HepG2 (cell line): ENCODE measurements at regions not wholly inside any gene's neighbourhood (a gene's known extent, or its start where the extent isn't known, plus 50 kb on each side); places are given as distances from the start of the nearest gene placed in this dataset.

ENCODE experiments used
- MAX ChIP-seq: IDR thresholded peaks from 2 replicates; pipeline ENCODE4 v1.6.1; 2012; ENCODE audit warnings: inconsistent platforms
- MBNL3 ChIP-seq: fragments of 250-450 bp; sonication (Bioruptor Pico); conservative IDR thresholded peaks from 2 replicates; pipeline ENCODE4 v1.8.0; 2022; ENCODE audit warnings: mild to moderate bottlenecking, inconsistent platforms
- POLR2A ChIP-seq, 2 experiments: IDR thresholded peaks; 2 replicates each; pipeline ENCODE4 v1.6.1; 2011; ENCODE audit warnings: low read depth in 2 of 2, low read length in 2 of 2, mild to moderate bottlenecking in 1 of 2, moderate library complexity in 1 of 2; ENCODE audit not compliant: insufficient read depth in 1 of 2
- POLR2AphosphoS5 ChIP-seq: IDR thresholded peaks from 2 replicates; pipeline ENCODE4 v1.6.1; 2012; ENCODE audit warnings: low read depth, low read length
- TAF1 ChIP-seq: sonication (generic); formaldehyde crosslinking; IDR thresholded peaks from 2 replicates; pipeline ENCODE4 v1.4.0; 2020; ENCODE audit warnings: missing genetic modification reagents
- TCF12 ChIP-seq, 2 experiments: fragments of 450-650 bp in 1 of 2; sonication (generic) in 1 of 2; formaldehyde crosslinking in 1 of 2; IDR thresholded peaks; 2 replicates each; pipeline versions ENCODE4 v1.6.1 to v1.8.0; 2017 to 2022; ENCODE audit warnings: antibody characterized with exemption in 1 of 2, mild to moderate bottlenecking in 1 of 2, missing genetic modification reagents in 1 of 2, moderate library complexity in 1 of 2
- ZBTB34 ChIP-seq: sonication (generic); formaldehyde crosslinking; IDR thresholded peaks from 2 replicates; pipeline ENCODE4 v1.8.0; 2022; ENCODE audit warnings: mild to moderate bottlenecking, missing genetic modification reagents
- ZC3H4 ChIP-seq: sonication (generic); formaldehyde crosslinking; IDR thresholded peaks from 2 replicates; pipeline ENCODE4 v1.4.0; 2020; ENCODE audit warnings: missing genetic modification reagents, borderline replicate concordance
- ZNF280B ChIP-seq: sonication (generic); formaldehyde crosslinking; IDR thresholded peaks from 2 replicates; pipeline ENCODE4 v1.5.0; 2020; ENCODE audit warnings: missing genetic modification reagents, mild to moderate bottlenecking, borderline replicate concordance
- ZNF510 ChIP-seq: sonication (generic); formaldehyde crosslinking; IDR thresholded peaks from 2 replicates; pipeline ENCODE4 v1.4.0; 2020; ENCODE audit warnings: low read depth, mild to moderate bottlenecking, missing genetic modification reagents
- ZSCAN30 ChIP-seq: sonication (generic); formaldehyde crosslinking; IDR thresholded peaks from 2 replicates; pipeline ENCODE4 v1.5.0; 2020; ENCODE audit warnings: mild to moderate bottlenecking, missing genetic modification reagents
- TF ChIP-seq, protein P1 (sequence below): sonication (generic); formaldehyde crosslinking; IDR thresholded peaks from 2 replicates; pipeline ENCODE4 v1.5.0; 2020; ENCODE audit warnings: mild to moderate bottlenecking, missing genetic modification reagents, moderate library complexity

GRCh38 chr5:113760486-113760885 is 247.0 kb downstream of the YTHDC2 start:
- TF ChIP-seq ZC3H4: no peak
- TF ChIP-seq TCF12 (IDR thresholded peaks at IDR 0.05): no peak
- no peak for TF ChIP-seq TCF12 (CRISPR knock-in tag; IDR thresholded peaks at IDR 0.05)
- TF ChIP-seq ZBTB34 (CRISPR knock-in tag): no peak
- no peak for TF ChIP-seq ZSCAN30
- TF ChIP-seq ZNF510 (CRISPR knock-in tag): no peak
- TF ChIP-seq POLR2A (IDR thresholded peaks at IDR 0.05; ENCODE audit: insufficient read depth in 1 of 2, low read depth in 2 of 2, low read length in 2 of 2): no peak
- TF ChIP-seq, protein P1, sequence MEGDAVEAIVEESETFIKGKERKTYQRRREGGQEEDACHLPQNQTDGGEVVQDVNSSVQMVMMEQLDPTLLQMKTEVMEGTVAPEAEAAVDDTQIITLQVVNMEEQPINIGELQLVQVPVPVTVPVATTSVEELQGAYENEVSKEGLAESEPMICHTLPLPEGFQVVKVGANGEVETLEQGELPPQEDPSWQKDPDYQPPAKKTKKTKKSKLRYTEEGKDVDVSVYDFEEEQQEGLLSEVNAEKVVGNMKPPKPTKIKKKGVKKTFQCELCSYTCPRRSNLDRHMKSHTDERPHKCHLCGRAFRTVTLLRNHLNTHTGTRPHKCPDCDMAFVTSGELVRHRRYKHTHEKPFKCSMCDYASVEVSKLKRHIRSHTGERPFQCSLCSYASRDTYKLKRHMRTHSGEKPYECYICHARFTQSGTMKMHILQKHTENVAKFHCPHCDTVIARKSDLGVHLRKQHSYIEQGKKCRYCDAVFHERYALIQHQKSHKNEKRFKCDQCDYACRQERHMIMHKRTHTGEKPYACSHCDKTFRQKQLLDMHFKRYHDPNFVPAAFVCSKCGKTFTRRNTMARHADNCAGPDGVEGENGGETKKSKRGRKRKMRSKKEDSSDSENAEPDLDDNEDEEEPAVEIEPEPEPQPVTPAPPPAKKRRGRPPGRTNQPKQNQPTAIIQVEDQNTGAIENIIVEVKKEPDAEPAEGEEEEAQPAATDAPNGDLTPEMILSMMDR: no peak
- TF ChIP-seq MAX: no peak
- no peak for TF ChIP-seq TAF1
- TF ChIP-seq ZNF280B (CRISPR knock-in tag): no peak
- TF ChIP-seq POLR2AphosphoS5: no peak
- no peak for TF ChIP-seq MBNL3
